RWPE2 (cell line): ENCODE measurements at regions not wholly inside any gene's neighbourhood (a gene's known extent, or its start where the extent isn't known, plus 50 kb on each side); places are given as distances from the start of the nearest gene placed in this dataset.

Source experiments
- ATAC-seq: fragments of 200-7000 bp; cut with Tn5 transposase; 3 replicates; pipeline ENCODE4 v1.9.1; 2021; ENCODE audit warnings: low read depth
- DNase-seq: peaks from one replicate; pipeline ENCODE4 v3.0.0-alpha.2; 2020; ENCODE audit warnings: low spot score
- H3K27ac ChIP-seq: fragments of 450-650 bp; 2 replicates; pipeline ENCODE4 v1.5.1; 2017; ENCODE audit warnings: mild to moderate bottlenecking; ENCODE audit not compliant: poor library complexity, severe bottlenecking
- H3K27me3 ChIP-seq: fragments of 250-450 bp; sonication (Bioruptor Pico); 2 replicates; pipeline ENCODE4 v1.5.1; 2021; ENCODE audit warnings: mild to moderate bottlenecking, moderate library complexity; ENCODE audit not compliant: insufficient read depth, poor library complexity, severe bottlenecking
- H3K36me3 ChIP-seq: fragments of 250-450 bp; sonication (Bioruptor Pico); 2 replicates; pipeline ENCODE4 v1.5.1; 2020; ENCODE audit warnings: low read depth, mild to moderate bottlenecking, moderate library complexity
- H3K4me1 ChIP-seq: fragments of 250-450 bp; sonication (Bioruptor Pico); 2 replicates; pipeline ENCODE4 v1.5.1; 2021; ENCODE audit warnings: mild to moderate bottlenecking, moderate library complexity; ENCODE audit not compliant: insufficient read depth, poor library complexity, severe bottlenecking
- H3K4me3 ChIP-seq: fragments of 250-450 bp; sonication (Bioruptor Pico); 2 replicates; pipeline ENCODE4 v1.5.1; 2021; ENCODE audit warnings: mild to moderate bottlenecking, moderate library complexity; ENCODE audit not compliant: severe bottlenecking
- H3K9me3 ChIP-seq: fragments of 250-450 bp; sonication (Bioruptor Pico); 2 replicates; pipeline ENCODE4 v1.5.1; 2021; ENCODE audit warnings: mild to moderate bottlenecking, moderate library complexity; ENCODE audit not compliant: severe bottlenecking
- CTCF ChIP-seq: fragments of 450-650 bp; IDR thresholded peaks from one replicate; pipeline ENCODE4 v1.5.1; 2017; ENCODE audit warnings: mild to moderate bottlenecking, moderate library complexity; ENCODE audit not compliant: poor library complexity, severe bottlenecking

- no peak overlapping the region for H3K27ac ChIP-seq
- H3K4me3 ChIP-seq: no peak overlapping the region
- H3K4me1 ChIP-seq: no peaks in the 10 kb centered on the region
- H3K9me3 ChIP-seq: no peaks in the 10 kb centered on the region
- DNase-seq: no peak
- no peaks in the 10 kb centered on the region for H3K27me3 ChIP-seq
- ATAC-seq: peak; percentile 50; the same call in 2 of the 3 replicates
- no peaks in the 10 kb centered on the region for H3K36me3 ChIP-seq
- no peak for TF ChIP-seq CTCF
These were observed 99.2 kb downstream of the C12orf50 start for GRCh38 chr12:87930033-87930432.

- H3K27ac ChIP-seq: no peak overlapping the region
- H3K4me3 ChIP-seq: no peak overlapping the region
- H3K27me3 ChIP-seq: no peaks in the 10 kb centered on the region
- ATAC-seq (no peak), DNase-seq (no peak)
- no peak for TF ChIP-seq CTCF
- no peaks in the 10 kb centered on the region for H3K36me3 ChIP-seq
- H3K4me1 ChIP-seq: no peaks in the 10 kb centered on the region
- H3K9me3 ChIP-seq: no peaks in the 10 kb centered on the region
These were observed 99.9 kb downstream of the C12orf50 start for GRCh38 chr12:87929346-87929745.

GRCh38 chr12:87928031-87928430 is 101.2 kb downstream of the C12orf50 start:
- Histone ChIP-seq H3K9me3 (no peaks in the 10 kb centered on the region), H3K27me3 (no peaks in the 10 kb centered on the region), H3K4me1 (no peaks in the 10 kb centered on the region), H3K27ac (no peak overlapping the region), H3K4me3 (no peak overlapping the region), H3K36me3 (no peaks in the 10 kb centered on the region)
- DNase-seq: no peak
- ATAC-seq: no peak
- no peak for TF ChIP-seq CTCF

GRCh38 chr12:87925021-87925420 is 104.2 kb downstream of the C12orf50 start:
- H3K36me3 ChIP-seq: no peaks in the 10 kb centered on the region
- H3K27ac ChIP-seq: no peak overlapping the region
- DNase-seq (no peak), ATAC-seq (no peak)
- H3K4me1 ChIP-seq: no peaks in the 10 kb centered on the region
- no peaks in the 10 kb centered on the region for H3K27me3 ChIP-seq
- TF ChIP-seq CTCF: no peak
- no peak overlapping the region for H3K4me3 ChIP-seq
- no peaks in the 10 kb centered on the region for H3K9me3 ChIP-seq

- Histone ChIP-seq H3K4me3 (no peak overlapping the region), H3K27ac (no peak overlapping the region), H3K9me3 (no peaks in the 10 kb centered on the region), H3K4me1 (no peaks in the 10 kb centered on the region), H3K27me3 (no peaks in the 10 kb centered on the region), H3K36me3 (no peaks in the 10 kb centered on the region)
- TF ChIP-seq CTCF: no peak
- ATAC-seq: no peak
- DNase-seq: no peak
These were observed 105.1 kb downstream of the C12orf50 start for GRCh38 chr12:87924149-87924548.
